ENCODE measurements at regions not wholly inside any gene's neighbourhood (a gene's known extent, or its start where the extent isn't known, plus 50 kb on each side); places are given as distances from the start of the nearest gene placed in this dataset.

GRCh38 chr10:108689891-108690290 is 1233.4 kb downstream of the XPNPEP1 start:
- no peaks in the 10 kb centered on the region for H3K27me3 ChIP-seq (ENCODE audit: insufficient read depth, low read length, poor library complexity, severe bottlenecking)
- no peaks in the 10 kb centered on the region for H4K20me1 ChIP-seq (ENCODE audit: insufficient read depth, low read length, poor library complexity, severe bottlenecking)
- no peaks in the 10 kb centered on the region for H3K9me2 ChIP-seq (replicated peaks; ENCODE audit: low read depth, low read length)
- no peak for TF ChIP-seq EZH2phosphoT487 (IDR thresholded peaks at IDR 0.05; ENCODE audit: borderline replicate concordance)
- no peak for TF ChIP-seq CTCF (conservative IDR thresholded peaks at IDR 0.05; ENCODE audit: low read length)
- H3K9me3 ChIP-seq (ENCODE audit: insufficient read depth, low read depth, low read length), result no peaks in the 10 kb centered on the region
- H3K4me2 ChIP-seq (ENCODE audit: low read depth, low read length, poor library complexity, severe bottlenecking), result no peak overlapping the region
- H3K79me2 ChIP-seq (ENCODE audit: insufficient read depth, low read length), result no peaks in the 10 kb centered on the region
- H3K4me1 ChIP-seq (ENCODE audit: insufficient read depth, low read length, poor library complexity, severe bottlenecking), result no peaks in the 10 kb centered on the region
- no peak overlapping the region for H3K9ac ChIP-seq (ENCODE audit: low read depth, low read length, poor library complexity, severe bottlenecking)
- H3F3A ChIP-seq (ENCODE audit: low read depth), result no peaks in the 10 kb centered on the region
- no peak overlapping the region for H3K4me3 ChIP-seq (ENCODE audit: low read length, poor library complexity, severe bottlenecking)
- H3K36me3 ChIP-seq (ENCODE audit: insufficient read depth, low read length), result no peaks in the 10 kb centered on the region
- H2AFZ ChIP-seq (ENCODE audit: low read length), result no peak overlapping the region

- H3K4me1 ChIP-seq (ENCODE audit: insufficient read depth, low read length, poor library complexity, severe bottlenecking), result no peaks in the 10 kb centered on the region
- H3K9me3 ChIP-seq (ENCODE audit: insufficient read depth, low read depth, low read length), result no peaks in the 10 kb centered on the region
- no peak overlapping the region for H3K9ac ChIP-seq (ENCODE audit: low read depth, low read length, poor library complexity, severe bottlenecking)
- no peaks in the 10 kb centered on the region for H3K79me2 ChIP-seq (ENCODE audit: insufficient read depth, low read length)
- no peaks in the 10 kb centered on the region for H4K20me1 ChIP-seq (ENCODE audit: insufficient read depth, low read length, poor library complexity, severe bottlenecking)
- TF ChIP-seq CTCF (conservative IDR thresholded peaks at IDR 0.05; ENCODE audit: low read length) (no peak), EZH2phosphoT487 (IDR thresholded peaks at IDR 0.05; ENCODE audit: borderline replicate concordance) (no peak)
- H2AFZ ChIP-seq (ENCODE audit: low read length), result no peak overlapping the region
- no peaks in the 10 kb centered on the region for H3K9me2 ChIP-seq (replicated peaks; ENCODE audit: low read depth, low read length)
- H3K4me3 ChIP-seq (ENCODE audit: low read length, poor library complexity, severe bottlenecking), result no peak overlapping the region
- no peaks in the 10 kb centered on the region for H3F3A ChIP-seq (ENCODE audit: low read depth)
- no peak overlapping the region for H3K4me2 ChIP-seq (ENCODE audit: low read depth, low read length, poor library complexity, severe bottlenecking)
- no peaks in the 10 kb centered on the region for H3K36me3 ChIP-seq (ENCODE audit: insufficient read depth, low read length)
- H3K27me3 ChIP-seq (ENCODE audit: insufficient read depth, low read length, poor library complexity, severe bottlenecking), result no peaks in the 10 kb centered on the region
Measured at GRCh38 chr10:108688314-108688713, 1235.0 kb downstream of the XPNPEP1 start.

GRCh38 chr10:108685863-108686531 is 1237.3 kb downstream of the XPNPEP1 start:
- no peak overlapping the region for H3K9ac ChIP-seq (ENCODE audit: low read depth, low read length, poor library complexity, severe bottlenecking)
- H2AFZ ChIP-seq (ENCODE audit: low read length), result no peak overlapping the region
- no peaks in the 10 kb centered on the region for H3K27me3 ChIP-seq (ENCODE audit: insufficient read depth, low read length, poor library complexity, severe bottlenecking)
- H3F3A ChIP-seq (ENCODE audit: low read depth), result no peaks in the 10 kb centered on the region
- H3K4me1 ChIP-seq (ENCODE audit: insufficient read depth, low read length, poor library complexity, severe bottlenecking), result no peaks in the 10 kb centered on the region
- no peaks in the 10 kb centered on the region for H3K9me3 ChIP-seq (ENCODE audit: insufficient read depth, low read depth, low read length)
- no peak for TF ChIP-seq CTCF (conservative IDR thresholded peaks at IDR 0.05; ENCODE audit: low read length)
- no peaks in the 10 kb centered on the region for H4K20me1 ChIP-seq (ENCODE audit: insufficient read depth, low read length, poor library complexity, severe bottlenecking)
- H3K4me3 ChIP-seq (ENCODE audit: low read length, poor library complexity, severe bottlenecking), result no peak overlapping the region
- H3K4me2 ChIP-seq (ENCODE audit: low read depth, low read length, poor library complexity, severe bottlenecking), result no peak overlapping the region
- H3K36me3 ChIP-seq (ENCODE audit: insufficient read depth, low read length), result no peaks in the 10 kb centered on the region
- no peaks in the 10 kb centered on the region for H3K9me2 ChIP-seq (replicated peaks; ENCODE audit: low read depth, low read length)
- no peaks in the 10 kb centered on the region for H3K79me2 ChIP-seq (ENCODE audit: insufficient read depth, low read length)

All from Loucy (cell line).